ENCODE measurements at regions not wholly inside any gene's neighbourhood (a gene's known extent, or its start where the extent isn't known, plus 50 kb on each side); places are given as distances from the start of the nearest gene placed in this dataset.

DNA sequence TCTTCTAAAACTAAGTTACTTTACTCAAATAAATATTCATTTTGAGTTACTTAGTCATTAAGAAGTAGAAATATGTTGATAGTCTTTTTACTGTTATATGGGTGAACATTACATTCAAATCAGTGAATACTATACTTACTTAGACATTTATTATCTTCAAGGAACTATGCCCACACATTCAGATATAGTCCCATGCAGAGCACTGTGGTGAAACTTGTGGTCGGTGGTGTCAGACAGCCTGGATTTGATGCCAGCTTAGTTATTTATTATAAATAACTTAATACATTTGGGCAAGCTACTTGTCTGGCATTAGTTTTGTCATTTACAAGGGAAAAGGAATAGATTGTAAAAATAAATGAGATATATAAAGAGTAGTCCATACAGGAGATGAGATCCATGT lies 149.5 kb downstream of the RAP2B start:
- POLR2A ChIA-PET, result no interaction called here
- Histone ChIP-seq H3K4me1 (ENCODE audit: control insufficient read depth, insufficient read depth, low read length) (no peaks in the 10 kb centered on the region), H3K4me2 (ENCODE audit: control insufficient read depth, insufficient read depth) (no peak overlapping the region), H3K27me3 (replicated peaks in 1 of 2; ENCODE audit: control insufficient read depth in 2 of 2, insufficient read depth in 2 of 2, low read length in 1 of 2) (no peaks in the 10 kb centered on the region), H3K36me3 (ENCODE audit: control insufficient read depth in 2 of 2, insufficient read depth in 2 of 2, low read length in 1 of 2) (no peaks in the 10 kb centered on the region), H3K27ac (ENCODE audit: control insufficient read depth, insufficient read depth) (no peak overlapping the region), H3K4me3 (no peak overlapping the region), H3K9me3 (replicated peaks; ENCODE audit: control insufficient read depth, insufficient read depth, low read length) (no peaks in the 10 kb centered on the region; the same call in 2 of the 3 replicates), H4K20me1 (ENCODE audit: control insufficient read depth, insufficient read depth) (no peaks in the 10 kb centered on the region), H3K9ac (ENCODE audit: control insufficient read depth, insufficient read depth, low read length) (no peak overlapping the region), H3K79me2 (ENCODE audit: control insufficient read depth, insufficient read depth, low read length) (no peaks in the 10 kb centered on the region), H2AFZ (ENCODE audit: control insufficient read depth, low read depth, low read length) (no peak overlapping the region)
- RAD21 ChIA-PET (ENCODE audit: unreplicated experiment), result no interaction called here
- DNase-seq (ENCODE audit: low read depth, low spot score) (no peak), FAIRE-seq (no peak), ATAC-seq (no peak)
- no peak for TF ChIP-seq KAT2A (conservative IDR thresholded peaks at IDR 0.05; ENCODE audit: control insufficient read depth, low read depth, low read length)
- TF ChIP-seq, protein P1, sequence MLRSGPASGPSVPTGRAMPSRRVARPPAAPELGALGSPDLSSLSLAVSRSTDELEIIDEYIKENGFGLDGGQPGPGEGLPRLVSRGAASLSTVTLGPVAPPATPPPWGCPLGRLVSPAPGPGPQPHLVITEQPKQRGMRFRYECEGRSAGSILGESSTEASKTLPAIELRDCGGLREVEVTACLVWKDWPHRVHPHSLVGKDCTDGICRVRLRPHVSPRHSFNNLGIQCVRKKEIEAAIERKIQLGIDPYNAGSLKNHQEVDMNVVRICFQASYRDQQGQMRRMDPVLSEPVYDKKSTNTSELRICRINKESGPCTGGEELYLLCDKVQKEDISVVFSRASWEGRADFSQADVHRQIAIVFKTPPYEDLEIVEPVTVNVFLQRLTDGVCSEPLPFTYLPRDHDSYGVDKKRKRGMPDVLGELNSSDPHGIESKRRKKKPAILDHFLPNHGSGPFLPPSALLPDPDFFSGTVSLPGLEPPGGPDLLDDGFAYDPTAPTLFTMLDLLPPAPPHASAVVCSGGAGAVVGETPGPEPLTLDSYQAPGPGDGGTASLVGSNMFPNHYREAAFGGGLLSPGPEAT (IDR thresholded peaks at IDR 0.05; ENCODE audit: low read depth), result no peak
- no peak for TF ChIP-seq ZSCAN29 (IDR thresholded peaks at IDR 0.05)
- no peak for TF ChIP-seq ETV6 (conservative IDR thresholded peaks at IDR 0.05 in 1 of 2, IDR thresholded peaks at IDR 0.05 in 1 of 2; ENCODE audit: borderline replicate concordance in 1 of 2, low read depth in 1 of 2)
- no peak for TF ChIP-seq POLR2A (IDR thresholded peaks at IDR 0.05; ENCODE audit: low read depth, low read length)
- no peak for TF ChIP-seq ZNF622 (IDR thresholded peaks at IDR 0.05)
- TF ChIP-seq ZNF384 (IDR thresholded peaks at IDR 0.05; ENCODE audit: borderline replicate concordance, low read depth, low read length), result no peak
- TF ChIP-seq HDAC6 (IDR thresholded peaks at IDR 0.05; ENCODE audit: unreplicated experiment), result no peak
- TF ChIP-seq CBFB (IDR thresholded peaks at IDR 0.05; ENCODE audit: low read depth), result no peak
- TF ChIP-seq ESRRA (IDR thresholded peaks at IDR 0.05; ENCODE audit: low read length), result no peak
- TF ChIP-seq YBX1 (IDR thresholded peaks at IDR 0.05), result no peak
- TF ChIP-seq NR2C2 (IDR thresholded peaks at IDR 0.05; ENCODE audit: borderline replicate concordance, control insufficient read depth, insufficient read length, low read depth), result no peak
- TF ChIP-seq IKZF2 (IDR thresholded peaks at IDR 0.05), result no peak
- no peak for TF ChIP-seq NR2C1 (IDR thresholded peaks at IDR 0.05)
- no peak for TF ChIP-seq CHD2 (IDR thresholded peaks at IDR 0.05; ENCODE audit: borderline replicate concordance, low read depth, low read length)
- TF ChIP-seq MTA2 (IDR thresholded peaks at IDR 0.05; ENCODE audit: low read depth), result no peak
- no peak for TF ChIP-seq IRF5 (IDR thresholded peaks at IDR 0.05; ENCODE audit: borderline replicate concordance)
- TF ChIP-seq ZNF24 (IDR thresholded peaks at IDR 0.05), result no peak
- no peak for TF ChIP-seq RAD51 (IDR thresholded peaks at IDR 0.05)
- SMC1A ChIA-PET (ENCODE audit: uncharacterized antibody, unreplicated experiment), result interaction anchor here (1.0 kb wide), 1 partner anchor 8 kb away, joined by 3 read pairs; no protein-coding TSS in a partner anchor
- CTCF ChIA-PET, result no interaction called here
- 27% methylated on average over 1 of the region's 1 CpG for WGBS (ENCODE audit: insufficient coverage, insufficient replicate concordance, low lambda C conversion rate, missing lambda C conversion rate)
- BruUV-seq (replicated peaks), result no TSS peak
- intact Hi-C loops (cut with micrococcal nuclease; ENCODE audit: unreplicated experiment), result no loop called here
- in situ Hi-C loops (cut with MboI), result no loop called here

Measured in GM12878 (cell line).